T-helper 1 cell (primary cell): ENCODE measurements at regions not wholly inside any gene's neighbourhood (a gene's known extent, or its start where the extent isn't known, plus 50 kb on each side); places are given as distances from the start of the nearest gene placed in this dataset.
"Not testable (repeated sequence)": the region's sequence is repeated elsewhere in the genome, so short reads cannot be mapped to it uniquely, and the experiment has no call there.

Experiments
- DNase-seq, 5 donors: peaks; one replicate each; pipeline ENCODE4 v3.0.0-alpha.2; 2012 to 2020

GRCh38 chr3:34679055-34679454 lies 880.6 kb downstream of the PDCD6IP start:
- not testable (repeated sequence) for DNase-seq

GRCh38 chr3:34683851-34684250 lies 885.4 kb downstream of the PDCD6IP start:
- peak in 1 of 5 donors; percentile 3 for DNase-seq

- DNase-seq, result no peak
Measured at GRCh38 chr3:34686541-34686940, 888.1 kb downstream of the PDCD6IP start.

- DNase-seq, result no peak
Measured at GRCh38 chr3:34687671-34688070, 889.2 kb downstream of the PDCD6IP start.

- no peak for DNase-seq
Measured at GRCh38 chr3:34696831-34697230, 898.4 kb downstream of the PDCD6IP start.

GRCh38 chr3:34703053-34703452 lies 904.6 kb downstream of the PDCD6IP start:
- DNase-seq, result no peak

GRCh38 chr3:34724916-34725499 lies 914.3 kb upstream of the ARPP21 start:
- DNase-seq, result no peak

- no peak for DNase-seq
Measured at GRCh38 chr3:34725774-34726173, 913.6 kb upstream of the ARPP21 start.

GRCh38 chr3:34727700-34728099 lies 911.6 kb upstream of the ARPP21 start:
- DNase-seq, result peak in 1 of 5 donors; percentile 1

- no peak for DNase-seq
Measured at GRCh38 chr3:34742151-34742550, 897.2 kb upstream of the ARPP21 start.

- no peak for DNase-seq
Measured at GRCh38 chr3:34758630-34759261, 880.6 kb upstream of the ARPP21 start.

GRCh38 chr3:34777386-34777785 lies 861.9 kb upstream of the ARPP21 start:
- DNase-seq, result no peak

GRCh38 chr3:34779092-34779491 lies 860.2 kb upstream of the ARPP21 start:
- DNase-seq, result no peak

- no peak for DNase-seq
Measured at GRCh38 chr3:34780294-34780693, 859.0 kb upstream of the ARPP21 start.

GRCh38 chr3:34780973-34781372 lies 858.4 kb upstream of the ARPP21 start:
- DNase-seq, result no peak

GRCh38 chr3:34782871-34783270 lies 856.5 kb upstream of the ARPP21 start:
- no peak for DNase-seq

- no peak for DNase-seq
Measured at GRCh38 chr3:34783876-34784275, 855.4 kb upstream of the ARPP21 start.

- DNase-seq, result no peak
Measured at GRCh38 chr3:34793057-34793456, 846.3 kb upstream of the ARPP21 start.

GRCh38 chr3:34807611-34808010 lies 831.7 kb upstream of the ARPP21 start:
- DNase-seq, result no peak

- DNase-seq, result no peak
Measured at GRCh38 chr3:34808287-34808686, 831.0 kb upstream of the ARPP21 start.

- no peak for DNase-seq
Measured at GRCh38 chr3:34828847-34829246, 810.5 kb upstream of the ARPP21 start.

GRCh38 chr3:34832865-34833508 lies 806.3 kb upstream of the ARPP21 start:
- no peak for DNase-seq

- no peak for DNase-seq
Measured at GRCh38 chr3:34837848-34838741, 801.2 kb upstream of the ARPP21 start.
